OCI-LY3 (cell line): ENCODE measurements at regions not wholly inside any gene's neighbourhood (a gene's known extent, or its start where the extent isn't known, plus 50 kb on each side); places are given as distances from the start of the nearest gene placed in this dataset.

Experiments used
- EZH2phosphoT487 ChIP-seq: fragments of 200-600 bp; shearing (Covaris generic); IDR thresholded peaks from 2 replicates; pipeline ENCODE4 v1.6.1; 2018; ENCODE audit warnings: antibody characterized with exemption, mixed run types, low read depth
- TF ChIP-seq, protein P1 (sequence below): fragments of 200-600, 300-600 bp; sonication (generic); IDR thresholded peaks from 2 replicates; pipeline ENCODE4 v1.5.1; 2014; ENCODE audit warnings: antibody characterized with exemption, low read length, low read depth

DNA sequence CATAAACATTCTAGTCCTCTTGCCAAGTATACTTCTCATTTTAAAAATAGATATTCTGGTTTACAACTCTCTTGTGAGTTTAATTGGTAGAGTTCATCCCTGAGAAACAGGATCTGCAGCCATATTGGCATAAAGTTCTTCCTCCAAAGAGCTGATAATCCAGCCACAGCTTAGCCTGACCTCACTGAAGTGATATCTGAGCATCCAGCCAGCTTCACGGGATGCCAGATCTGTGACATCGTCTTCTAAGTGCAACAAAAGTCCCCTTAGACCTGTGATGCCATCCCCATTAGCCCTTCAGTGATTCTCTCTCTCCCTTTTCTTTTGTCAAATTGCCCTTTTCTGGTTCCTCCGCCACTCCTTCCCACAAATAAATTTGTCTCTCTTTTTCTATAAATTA is 180.6 kb upstream of the STXBP5 start:
- TF ChIP-seq, protein P1, sequence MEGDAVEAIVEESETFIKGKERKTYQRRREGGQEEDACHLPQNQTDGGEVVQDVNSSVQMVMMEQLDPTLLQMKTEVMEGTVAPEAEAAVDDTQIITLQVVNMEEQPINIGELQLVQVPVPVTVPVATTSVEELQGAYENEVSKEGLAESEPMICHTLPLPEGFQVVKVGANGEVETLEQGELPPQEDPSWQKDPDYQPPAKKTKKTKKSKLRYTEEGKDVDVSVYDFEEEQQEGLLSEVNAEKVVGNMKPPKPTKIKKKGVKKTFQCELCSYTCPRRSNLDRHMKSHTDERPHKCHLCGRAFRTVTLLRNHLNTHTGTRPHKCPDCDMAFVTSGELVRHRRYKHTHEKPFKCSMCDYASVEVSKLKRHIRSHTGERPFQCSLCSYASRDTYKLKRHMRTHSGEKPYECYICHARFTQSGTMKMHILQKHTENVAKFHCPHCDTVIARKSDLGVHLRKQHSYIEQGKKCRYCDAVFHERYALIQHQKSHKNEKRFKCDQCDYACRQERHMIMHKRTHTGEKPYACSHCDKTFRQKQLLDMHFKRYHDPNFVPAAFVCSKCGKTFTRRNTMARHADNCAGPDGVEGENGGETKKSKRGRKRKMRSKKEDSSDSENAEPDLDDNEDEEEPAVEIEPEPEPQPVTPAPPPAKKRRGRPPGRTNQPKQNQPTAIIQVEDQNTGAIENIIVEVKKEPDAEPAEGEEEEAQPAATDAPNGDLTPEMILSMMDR = no peak
- no peak for TF ChIP-seq EZH2phosphoT487
